ENCODE measurements at regions not wholly inside any gene's neighbourhood (a gene's known extent, or its start where the extent isn't known, plus 50 kb on each side); places are given as distances from the start of the nearest gene placed in this dataset.
"Not testable (repeated sequence)": the region's sequence is repeated elsewhere in the genome, so short reads cannot be mapped to it uniquely, and the experiment has no call there.

DNA sequence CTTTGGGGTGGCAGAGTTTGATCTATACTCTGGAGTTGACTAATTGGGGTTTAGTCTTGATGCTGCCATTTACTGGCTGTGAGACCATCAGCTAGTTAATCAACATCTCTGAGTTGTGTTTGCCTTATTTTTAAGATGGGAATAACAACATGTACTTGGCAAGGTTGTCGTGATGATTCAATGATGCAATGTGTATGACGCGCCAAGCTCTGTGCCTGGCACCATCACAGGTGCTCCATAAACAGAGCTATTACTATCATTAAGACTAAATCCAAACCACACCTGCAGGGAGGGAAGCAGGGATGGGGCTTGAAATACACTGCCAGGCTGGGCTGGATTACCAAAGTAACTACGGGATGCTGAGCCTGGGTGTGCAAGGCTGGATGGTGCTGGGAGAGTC is 60.1 kb upstream of the E2F3 start:
- POLR2A ChIA-PET = no interaction called here

DNA sequence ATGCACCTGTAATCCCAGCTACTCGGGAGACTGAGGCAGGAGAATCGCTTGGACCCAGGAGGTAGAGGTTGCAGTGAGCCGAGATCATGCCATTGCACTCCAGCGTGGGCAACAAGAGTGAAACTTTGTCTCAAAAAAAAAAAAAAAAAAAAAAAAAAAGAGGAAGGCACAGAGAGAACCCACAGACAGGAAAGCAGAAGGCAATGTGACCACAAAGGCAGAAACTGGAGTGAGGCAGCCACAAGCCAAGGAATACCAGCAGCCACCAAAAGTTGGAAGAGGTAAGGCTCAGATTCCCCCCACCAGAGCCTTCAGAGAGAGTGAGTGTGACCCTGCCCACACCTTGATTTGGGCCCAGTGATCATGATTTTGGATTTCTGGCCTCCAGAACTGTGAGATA is 54.7 kb upstream of the E2F3 start:
- intact Hi-C loops (cut with micrococcal nuclease; ENCODE audit: unreplicated experiment); H3K4me1 ChIP-seq (ENCODE audit: control insufficient read depth, insufficient read depth, low read length); BruUV-seq (replicated peaks); H3K36me3 ChIP-seq (ENCODE audit: control insufficient read depth, insufficient read depth, low read length); CTCF ChIA-PET; H3K27me3 ChIP-seq (ENCODE audit: control insufficient read depth, insufficient read depth, low read length); ATAC-seq; DNase-seq (ENCODE audit: low read depth, low spot score); POLR2A ChIA-PET; H3K4me3 ChIP-seq (ENCODE audit: low read depth in 2 of 2, low read length in 2 of 2); in situ Hi-C loops (cut with HindIII; ENCODE audit: low pct_unique_long_range_greater_than_20kb, low sequenced_read_pairs); H3K27ac ChIP-seq (ENCODE audit: low read length); H3K9me3 ChIP-seq (ENCODE audit: control insufficient read depth, insufficient read depth, low read depth, low read length): not testable (repeated sequence)

More for the DNA sequence above, 60.1 kb upstream of the E2F3 start:
- BruUV-seq (replicated peaks) = no TSS peak
- ATAC-seq = no peak
- in situ Hi-C loops (cut with HindIII; ENCODE audit: low pct_unique_long_range_greater_than_20kb, low sequenced_read_pairs) = no loop called here
- CTCF ChIA-PET = no interaction called here
- no peak for TF ChIP-seq CTCF (IDR thresholded peaks at IDR 0.05)
- DNase-seq (ENCODE audit: low read depth, low spot score) = no peak
- no peak overlapping the region for H3K4me3 ChIP-seq (ENCODE audit: low read depth in 2 of 2, low read length in 2 of 2)
- intact Hi-C loops (cut with micrococcal nuclease; ENCODE audit: unreplicated experiment) = no loop called here
- H3K36me3 ChIP-seq (ENCODE audit: control insufficient read depth, insufficient read depth, low read length) = no peaks in the 10 kb centered on the region
- H3K27ac ChIP-seq (ENCODE audit: low read length) = no peak overlapping the region
- H3K4me1 ChIP-seq (ENCODE audit: control insufficient read depth, insufficient read depth, low read length) = no peaks in the 10 kb centered on the region
- no peaks in the 10 kb centered on the region for H3K9me3 ChIP-seq (ENCODE audit: control insufficient read depth, insufficient read depth, low read depth, low read length)
- peaks cover 9% of the 10 kb centered on the region; the same call in 1 of the 2 replicates for H3K27me3 ChIP-seq (ENCODE audit: control insufficient read depth, insufficient read depth, low read length)

- no peak for ATAC-seq
- no TSS peak for BruUV-seq (replicated peaks)
These were observed 53.6 kb upstream of the E2F3 start for GRCh38 chr6:20348041-20348440.

More at GRCh38 chr6:20348041-20348440, 53.6 kb upstream of the E2F3 start:
- Histone ChIP-seq H3K9me3 (ENCODE audit: control insufficient read depth, insufficient read depth, low read depth, low read length) (no peaks in the 10 kb centered on the region), H3K36me3 (ENCODE audit: control insufficient read depth, insufficient read depth, low read length) (no peaks in the 10 kb centered on the region), H3K27ac (ENCODE audit: low read length) (no peak overlapping the region), H3K4me1 (ENCODE audit: control insufficient read depth, insufficient read depth, low read length) (no peaks in the 10 kb centered on the region), H3K4me3 (ENCODE audit: low read depth in 2 of 2, low read length in 2 of 2) (no peak overlapping the region), H3K27me3 (ENCODE audit: control insufficient read depth, insufficient read depth, low read length) (peaks cover 9% of the 10 kb centered on the region; the same call in 1 of the 2 replicates)
- TF ChIP-seq POLR2AphosphoS5 (IDR thresholded peaks at IDR 0.05; ENCODE audit: low read depth, low read length) (no peak), SIN3A (IDR thresholded peaks at IDR 0.05; ENCODE audit: borderline replicate concordance, insufficient read depth, low read depth, low read length) (no peak), REST (IDR thresholded peaks at IDR 0.05; ENCODE audit: insufficient read depth in 1 of 2, low read depth in 2 of 2, low read length in 1 of 2) (no peak), CTCF (IDR thresholded peaks at IDR 0.05) (no peak), TCF7L2 (IDR thresholded peaks at IDR 0.05; ENCODE audit: low read depth, low read length) (no peak)
- POLR2A ChIA-PET = no interaction called here
- intact Hi-C loops (cut with micrococcal nuclease; ENCODE audit: unreplicated experiment) = no loop called here
- no peak for DNase-seq (ENCODE audit: low read depth, low spot score)
- CTCF ChIA-PET = interaction anchor here (0.6 kb wide), 1 partner anchor 338 kb away, joined by 6 read pairs; no protein-coding TSS in a partner anchor
- in situ Hi-C loops (cut with HindIII; ENCODE audit: low pct_unique_long_range_greater_than_20kb, low sequenced_read_pairs) = no loop called here
